Tongue (tissue), 1 donor: ENCODE measurements at regions not wholly inside any gene's neighbourhood (a gene's known extent, or its start where the extent isn't known, plus 50 kb on each side); places are given as distances from the start of the nearest gene placed in this dataset.
"Not testable (repeated sequence)": the region's sequence is repeated elsewhere in the genome, so short reads cannot be mapped to it uniquely, and the experiment has no call there.

Experiments
- DNase-seq: peaks from one replicate; pipeline ENCODE4 v3.0.0-alpha.2; 2015

GRCh38 chr3:126292318-126293070, 64.7 kb downstream of the KLF15 start:
- DNase-seq: no peak

- no peak for DNase-seq
These were observed 65.7 kb downstream of the KLF15 start for GRCh38 chr3:126291537-126291936.

GRCh38 chr3:126291061-126291460, 66.1 kb downstream of the KLF15 start:
- no peak for DNase-seq

- no peak for DNase-seq
These were observed 66.9 kb downstream of the KLF15 start for GRCh38 chr3:126290325-126290724.

- no peak for DNase-seq
These were observed 68.1 kb downstream of the KLF15 start for GRCh38 chr3:126289096-126289495.

GRCh38 chr3:126288314-126288713, 68.9 kb downstream of the KLF15 start:
- peak; percentile 37 for DNase-seq

GRCh38 chr3:126287536-126288241, 69.5 kb downstream of the KLF15 start:
- DNase-seq: peak; percentile 84

- DNase-seq: no peak
These were observed 70.1 kb downstream of the KLF15 start for GRCh38 chr3:126287171-126287535.

GRCh38 chr3:126285369-126285768, 71.8 kb downstream of the KLF15 start:
- DNase-seq: no peak

GRCh38 chr3:126284258-126284904, 72.8 kb downstream of the KLF15 start:
- no peak for DNase-seq

GRCh38 chr3:126283651-126284050, 73.6 kb downstream of the KLF15 start:
- DNase-seq: not testable (repeated sequence)

GRCh38 chr3:126279853-126280252, 77.4 kb downstream of the KLF15 start:
- DNase-seq: no peak

- DNase-seq: no peak
These were observed 79.4 kb downstream of the KLF15 start for GRCh38 chr3:126277629-126278378.

GRCh38 chr3:126275620-126275904, 81.6 kb downstream of the KLF15 start:
- no peak for DNase-seq

- no peak for DNase-seq
These were observed 82.2 kb downstream of the KLF15 start for GRCh38 chr3:126274735-126275619.

- DNase-seq: peak; percentile 73
These were observed 86.9 kb downstream of the KLF15 start for GRCh38 chr3:126270145-126270811.

- no peak for DNase-seq
These were observed 87.9 kb downstream of the KLF15 start for GRCh38 chr3:126269354-126269753.

- DNase-seq: no peak
These were observed 88.3 kb downstream of the KLF15 start for GRCh38 chr3:126268866-126269265.

- DNase-seq: no peak
These were observed 87.7 kb upstream of the ALDH1L1 start for GRCh38 chr3:126267976-126268615.

- peak; percentile 81 for DNase-seq
These were observed 87.0 kb upstream of the ALDH1L1 start for GRCh38 chr3:126267169-126267975.
